ENCODE measurements at regions not wholly inside any gene's neighbourhood (a gene's known extent, or its start where the extent isn't known, plus 50 kb on each side); places are given as distances from the start of the nearest gene placed in this dataset.

DNA sequence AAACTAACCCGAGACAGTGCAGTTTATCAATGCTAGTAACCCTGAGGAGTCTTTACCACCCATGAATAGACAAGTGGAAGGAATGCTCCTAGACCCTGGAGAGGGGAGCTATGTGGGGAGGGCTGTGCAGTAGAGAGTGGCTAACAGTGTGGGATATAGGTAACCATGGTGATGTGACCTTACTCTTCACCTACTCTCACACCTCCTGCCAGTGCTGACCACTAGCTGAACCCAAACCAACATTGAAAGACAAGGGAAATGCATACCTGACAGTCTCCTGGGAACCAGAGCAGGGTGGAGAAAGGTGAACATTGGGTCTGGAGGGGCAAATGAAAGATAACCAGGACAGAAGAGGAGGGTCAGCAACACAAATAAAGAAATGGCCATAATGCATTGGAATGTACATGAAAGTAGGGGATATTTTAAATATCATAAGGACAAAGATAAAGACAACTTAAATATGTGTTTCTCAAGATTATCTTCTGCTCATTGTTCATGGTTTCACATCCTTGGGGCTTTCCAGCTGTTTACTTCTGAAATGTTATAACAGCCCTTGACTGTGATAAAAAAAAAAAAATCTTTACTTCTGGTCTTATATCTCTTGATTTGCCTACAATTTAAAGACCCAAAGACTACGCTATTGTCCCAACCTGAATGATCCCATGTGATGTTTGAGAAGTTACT is 983.3 kb upstream of the TENM4 start:
- TF ChIP-seq, protein P1, sequence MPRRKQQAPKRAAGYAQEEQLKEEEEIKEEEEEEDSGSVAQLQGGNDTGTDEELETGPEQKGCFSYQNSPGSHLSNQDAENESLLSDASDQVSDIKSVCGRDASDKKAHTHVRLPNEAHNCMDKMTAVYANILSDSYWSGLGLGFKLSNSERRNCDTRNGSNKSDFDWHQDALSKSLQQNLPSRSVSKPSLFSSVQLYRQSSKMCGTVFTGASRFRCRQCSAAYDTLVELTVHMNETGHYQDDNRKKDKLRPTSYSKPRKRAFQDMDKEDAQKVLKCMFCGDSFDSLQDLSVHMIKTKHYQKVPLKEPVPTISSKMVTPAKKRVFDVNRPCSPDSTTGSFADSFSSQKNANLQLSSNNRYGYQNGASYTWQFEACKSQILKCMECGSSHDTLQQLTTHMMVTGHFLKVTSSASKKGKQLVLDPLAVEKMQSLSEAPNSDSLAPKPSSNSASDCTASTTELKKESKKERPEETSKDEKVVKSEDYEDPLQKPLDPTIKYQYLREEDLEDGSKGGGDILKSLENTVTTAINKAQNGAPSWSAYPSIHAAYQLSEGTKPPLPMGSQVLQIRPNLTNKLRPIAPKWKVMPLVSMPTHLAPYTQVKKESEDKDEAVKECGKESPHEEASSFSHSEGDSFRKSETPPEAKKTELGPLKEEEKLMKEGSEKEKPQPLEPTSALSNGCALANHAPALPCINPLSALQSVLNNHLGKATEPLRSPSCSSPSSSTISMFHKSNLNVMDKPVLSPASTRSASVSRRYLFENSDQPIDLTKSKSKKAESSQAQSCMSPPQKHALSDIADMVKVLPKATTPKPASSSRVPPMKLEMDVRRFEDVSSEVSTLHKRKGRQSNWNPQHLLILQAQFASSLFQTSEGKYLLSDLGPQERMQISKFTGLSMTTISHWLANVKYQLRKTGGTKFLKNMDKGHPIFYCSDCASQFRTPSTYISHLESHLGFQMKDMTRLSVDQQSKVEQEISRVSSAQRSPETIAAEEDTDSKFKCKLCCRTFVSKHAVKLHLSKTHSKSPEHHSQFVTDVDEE (CRISPR knock-in tag; IDR thresholded peaks at IDR 0.05): no peak
- TF ChIP-seq, protein P2, sequence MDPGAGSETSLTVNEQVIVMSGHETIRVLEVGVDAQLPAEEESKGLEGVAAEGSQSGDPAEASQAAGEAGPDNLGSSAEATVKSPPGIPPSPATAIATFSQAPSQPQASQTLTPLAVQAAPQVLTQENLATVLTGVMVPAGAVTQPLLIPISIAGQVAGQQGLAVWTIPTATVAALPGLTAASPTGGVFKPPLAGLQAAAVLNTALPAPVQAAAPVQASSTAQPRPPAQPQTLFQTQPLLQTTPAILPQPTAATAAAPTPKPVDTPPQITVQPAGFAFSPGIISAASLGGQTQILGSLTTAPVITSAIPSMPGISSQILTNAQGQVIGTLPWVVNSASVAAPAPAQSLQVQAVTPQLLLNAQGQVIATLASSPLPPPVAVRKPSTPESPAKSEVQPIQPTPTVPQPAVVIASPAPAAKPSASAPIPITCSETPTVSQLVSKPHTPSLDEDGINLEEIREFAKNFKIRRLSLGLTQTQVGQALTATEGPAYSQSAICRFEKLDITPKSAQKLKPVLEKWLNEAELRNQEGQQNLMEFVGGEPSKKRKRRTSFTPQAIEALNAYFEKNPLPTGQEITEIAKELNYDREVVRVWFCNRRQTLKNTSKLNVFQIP (CRISPR knock-in tag; IDR thresholded peaks at IDR 0.05; ENCODE audit: borderline replicate concordance, low read depth): no peak
- TF ChIP-seq PPARA (CRISPR knock-in tag; IDR thresholded peaks at IDR 0.05; ENCODE audit: borderline replicate concordance) (no peak), ZFP30 (CRISPR knock-in tag; IDR thresholded peaks at IDR 0.05) (no peak), ARNTL (CRISPR knock-in tag; IDR thresholded peaks at IDR 0.05; ENCODE audit: borderline replicate concordance, low read depth) (no peak), PATZ1 (CRISPR knock-in tag; IDR thresholded peaks at IDR 0.05; ENCODE audit: borderline replicate concordance) (no peak), TOX (CRISPR knock-in tag; IDR thresholded peaks at IDR 0.05; ENCODE audit: borderline replicate concordance) (no peak), GLIS3 (CRISPR knock-in tag; IDR thresholded peaks at IDR 0.05) (no peak), CREB5 (CRISPR knock-in tag; IDR thresholded peaks at IDR 0.05; ENCODE audit: low read depth) (no peak), ISL1 (CRISPR knock-in tag; IDR thresholded peaks at IDR 0.05) (no peak), CSDC2 (CRISPR knock-in tag; IDR thresholded peaks at IDR 0.05) (no peak), BACH2 (CRISPR knock-in tag; IDR thresholded peaks at IDR 0.05; ENCODE audit: borderline replicate concordance) (no peak), ZNF565 (CRISPR knock-in tag; conservative IDR thresholded peaks at IDR 0.05; ENCODE audit: low read depth) (no peak), RARB (CRISPR knock-in tag; IDR thresholded peaks at IDR 0.05) (no peak)
- TF ChIP-seq, protein P3, sequence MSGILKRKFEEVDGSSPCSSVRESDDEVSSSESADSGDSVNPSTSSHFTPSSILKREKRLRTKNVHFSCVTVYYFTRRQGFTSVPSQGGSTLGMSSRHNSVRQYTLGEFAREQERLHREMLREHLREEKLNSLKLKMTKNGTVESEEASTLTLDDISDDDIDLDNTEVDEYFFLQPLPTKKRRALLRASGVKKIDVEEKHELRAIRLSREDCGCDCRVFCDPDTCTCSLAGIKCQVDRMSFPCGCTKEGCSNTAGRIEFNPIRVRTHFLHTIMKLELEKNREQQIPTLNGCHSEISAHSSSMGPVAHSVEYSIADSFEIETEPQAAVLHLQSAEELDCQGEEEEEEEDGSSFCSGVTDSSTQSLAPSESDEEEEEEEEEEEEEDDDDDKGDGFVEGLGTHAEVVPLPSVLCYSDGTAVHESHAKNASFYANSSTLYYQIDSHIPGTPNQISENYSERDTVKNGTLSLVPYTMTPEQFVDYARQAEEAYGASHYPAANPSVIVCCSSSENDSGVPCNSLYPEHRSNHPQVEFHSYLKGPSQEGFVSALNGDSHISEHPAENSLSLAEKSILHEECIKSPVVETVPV (CRISPR knock-in tag; IDR thresholded peaks at IDR 0.05): no peak
- ATAC-seq: no peak

DNA sequence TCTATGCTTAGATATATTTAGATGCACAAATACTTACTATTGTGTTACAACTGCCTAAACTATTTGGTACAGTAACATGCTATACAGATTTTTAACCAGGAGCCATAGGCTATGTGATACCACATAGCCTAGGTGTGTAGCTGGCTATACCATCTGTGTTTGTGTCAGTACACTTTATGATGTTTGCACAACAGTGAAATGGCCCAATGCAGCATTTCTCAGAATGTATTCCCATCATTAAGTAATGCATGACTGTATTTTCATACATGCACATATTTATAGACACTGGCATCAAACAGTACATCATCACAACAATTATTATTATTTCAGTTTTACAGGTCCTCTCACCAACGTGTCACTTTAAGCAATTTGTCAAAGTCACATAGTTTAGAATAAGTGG is 979.5 kb upstream of the TENM4 start:
- TF ChIP-seq ZNF70 (CRISPR knock-in tag; IDR thresholded peaks at IDR 0.05) (no peak), PPARA (CRISPR knock-in tag; IDR thresholded peaks at IDR 0.05; ENCODE audit: borderline replicate concordance) (no peak), GLIS3 (CRISPR knock-in tag; IDR thresholded peaks at IDR 0.05) (no peak), ARNTL (CRISPR knock-in tag; IDR thresholded peaks at IDR 0.05; ENCODE audit: borderline replicate concordance, low read depth) (no peak), ISL1 (CRISPR knock-in tag; IDR thresholded peaks at IDR 0.05) (no peak), ESRRG (CRISPR knock-in tag; IDR thresholded peaks at IDR 0.05) (no peak)
- TF ChIP-seq, protein P3 (CRISPR knock-in tag; IDR thresholded peaks at IDR 0.05): no peak
- no peak for ATAC-seq

- no peak for ATAC-seq
- TF ChIP-seq ZFP3 (CRISPR knock-in tag; IDR thresholded peaks at IDR 0.05) (no peak), TOX (CRISPR knock-in tag; IDR thresholded peaks at IDR 0.05; ENCODE audit: borderline replicate concordance) (no peak), ZFP30 (CRISPR knock-in tag; IDR thresholded peaks at IDR 0.05) (no peak), SNAI2 (CRISPR knock-in tag; IDR thresholded peaks at IDR 0.05) (no peak), ZNF565 (CRISPR knock-in tag; conservative IDR thresholded peaks at IDR 0.05; ENCODE audit: low read depth) (no peak), OSR1 (CRISPR knock-in tag; IDR thresholded peaks at IDR 0.05) (no peak), ZC3H10 (CRISPR knock-in tag; IDR thresholded peaks at IDR 0.05) (no peak), CREB5 (CRISPR knock-in tag; IDR thresholded peaks at IDR 0.05; ENCODE audit: low read depth) (no peak), ISL1 (CRISPR knock-in tag; IDR thresholded peaks at IDR 0.05) (no peak)
- TF ChIP-seq, protein P3 (CRISPR knock-in tag; IDR thresholded peaks at IDR 0.05): no peak
Measured at GRCh38 chr11:80417681-80418080, 976.9 kb upstream of the TENM4 start.

All from SK-N-SH treated with all-trans-retinoic acid at 6 μM for 48 hours (cell line).